ENCODE measurements at regions not wholly inside any gene's neighbourhood (a gene's known extent, or its start where the extent isn't known, plus 50 kb on each side); places are given as distances from the start of the nearest gene placed in this dataset.
A peak's percentile ranks its signal among the peaks of the same experiment; 100 is the strongest.

- DNase-seq = no peak
Measured at GRCh38 chr17:71296005-71296404, 824.8 kb upstream of the SOX9 start.

DNA sequence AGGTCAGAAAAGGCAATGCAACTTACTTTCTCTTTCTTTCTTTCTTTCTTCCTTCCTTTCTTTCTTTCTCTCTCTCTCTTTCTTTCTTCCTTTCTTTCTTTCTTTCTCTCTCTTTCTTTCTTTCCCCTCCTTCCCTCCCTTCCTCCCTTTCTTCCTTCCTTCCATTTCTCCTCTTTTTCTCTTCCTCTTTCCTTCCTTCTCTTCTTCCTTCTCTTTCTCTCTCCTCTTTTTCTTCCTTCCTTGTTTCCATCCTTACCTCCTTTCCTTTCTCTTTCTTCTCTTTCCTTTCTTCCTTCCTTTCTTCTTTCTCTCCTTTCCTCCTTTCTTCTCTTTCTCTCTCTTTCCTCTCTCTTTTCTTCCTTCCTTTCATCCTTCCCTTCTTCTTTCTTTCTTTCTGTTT, 819.8 kb upstream of the SOX9 start:
- DNase-seq = no peak

DNA sequence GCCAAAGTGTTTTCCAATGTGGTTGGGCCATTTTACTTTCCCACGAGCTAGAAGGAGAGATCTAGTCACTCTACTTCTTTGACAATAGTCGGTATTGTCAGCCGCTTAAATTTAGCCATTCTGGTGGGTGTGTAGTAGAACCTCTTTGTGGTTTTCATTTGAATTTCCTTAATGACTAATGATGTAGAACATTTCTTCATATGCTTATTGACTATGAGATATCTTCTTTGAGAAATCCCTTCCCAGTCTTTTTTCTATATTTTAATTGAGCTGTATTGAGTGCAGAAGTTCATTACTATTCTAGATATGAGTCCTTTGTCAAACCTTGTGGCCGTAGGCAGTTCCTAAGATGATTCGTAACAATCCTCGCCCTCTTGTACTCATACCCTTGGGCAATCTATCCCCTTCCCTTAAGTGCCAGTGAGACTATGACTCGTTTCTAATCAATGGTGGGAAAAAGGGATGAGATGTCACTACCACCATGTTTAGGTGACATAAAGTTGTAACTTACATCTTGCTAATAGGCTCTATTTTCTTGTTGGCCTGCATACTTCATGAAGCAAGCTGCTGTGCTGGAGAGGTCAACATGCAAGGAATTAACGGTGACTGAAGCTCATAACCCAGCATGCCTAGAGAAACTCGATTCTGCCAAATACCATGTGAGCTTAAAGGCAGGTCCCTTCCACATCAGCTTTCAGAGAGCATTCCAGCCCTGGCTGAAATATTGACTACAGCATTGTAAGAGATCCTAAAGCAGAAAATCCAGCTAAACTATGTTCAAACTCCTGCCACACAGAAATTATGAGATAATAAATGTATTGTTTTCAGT, 817.9 kb upstream of the SOX9 start:
- DNase-seq = no peak

DNA sequence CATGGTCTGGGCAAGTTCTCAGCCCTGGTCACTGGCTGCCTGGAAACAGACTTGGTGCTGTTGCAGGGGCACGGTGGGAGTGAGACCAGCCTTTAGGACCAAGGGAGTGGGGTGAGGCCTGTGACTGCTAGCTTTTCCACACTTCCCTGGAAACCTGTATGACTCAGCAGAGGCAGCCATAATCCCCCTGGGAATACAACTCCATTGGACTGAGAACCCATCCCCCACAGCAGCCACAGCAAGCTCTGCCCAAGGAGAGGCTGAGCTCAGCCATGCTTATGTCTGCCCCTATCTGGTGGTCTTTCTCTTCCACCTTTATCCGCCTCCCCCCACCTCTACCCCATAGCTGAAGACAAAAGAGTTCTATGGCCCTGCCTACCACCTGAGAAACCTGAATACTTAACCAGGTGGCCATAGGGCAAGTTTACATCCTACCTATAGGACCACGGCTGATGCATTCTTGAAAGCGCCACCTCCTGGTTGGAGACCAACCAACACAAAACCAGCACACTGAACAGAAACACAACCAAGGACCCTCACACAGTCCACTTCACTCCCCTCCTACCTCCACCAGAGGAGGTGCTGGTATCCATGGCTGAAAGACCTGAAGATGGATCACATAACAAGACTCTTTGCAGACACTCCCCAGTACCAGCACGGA, 816.2 kb upstream of the SOX9 start:
- DNase-seq = no peak

GRCh38 chr17:71313866-71314265, 807.0 kb upstream of the SOX9 start:
- DNase-seq = no peak

DNA sequence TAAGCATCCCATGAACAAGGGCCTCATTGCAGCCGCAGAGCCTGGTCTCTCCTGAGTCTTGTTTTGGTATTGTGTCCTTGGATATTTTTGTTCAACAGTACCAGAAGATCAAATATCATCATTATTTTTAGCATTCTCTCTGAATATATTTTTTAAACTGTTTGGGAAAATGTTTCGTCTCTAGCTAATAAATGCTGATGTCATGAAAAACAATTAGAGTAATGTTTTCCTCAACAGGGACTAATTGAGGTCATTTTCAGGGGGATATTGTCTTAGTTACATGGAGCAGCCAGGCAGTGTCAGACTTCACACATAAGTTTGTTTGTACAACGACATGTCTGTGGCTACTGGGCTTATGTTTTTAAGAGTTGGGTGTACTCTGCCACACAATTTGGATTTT, 805.3 kb upstream of the SOX9 start:
- no peak for DNase-seq

GRCh38 chr17:71316176-71316897, 804.5 kb upstream of the SOX9 start:
- DNase-seq = no peak

GRCh38 chr17:71320009-71320796, 800.6 kb upstream of the SOX9 start:
- no peak for DNase-seq

- no peak for DNase-seq
Measured at GRCh38 chr17:71325117-71325516, 795.7 kb upstream of the SOX9 start.

DNA sequence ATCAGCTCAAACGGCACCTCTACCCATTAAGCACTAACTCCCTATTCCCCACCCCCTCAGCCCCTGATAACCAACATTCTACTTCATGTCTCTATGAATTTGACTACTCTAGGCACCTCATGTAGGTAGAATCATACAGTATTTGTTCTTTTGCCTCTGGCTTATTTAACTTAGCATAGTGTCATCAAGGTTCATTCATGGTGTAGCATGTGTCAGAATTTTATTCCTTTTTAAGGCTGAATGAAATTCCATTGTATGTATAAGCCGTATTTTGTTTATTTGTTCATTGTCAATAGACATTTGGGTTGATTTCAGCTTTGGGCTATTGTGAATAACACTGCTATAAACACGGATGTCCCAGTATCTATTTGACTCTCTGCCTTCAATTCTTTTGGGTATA, 794.9 kb upstream of the SOX9 start:
- DNase-seq = no peak

DNA sequence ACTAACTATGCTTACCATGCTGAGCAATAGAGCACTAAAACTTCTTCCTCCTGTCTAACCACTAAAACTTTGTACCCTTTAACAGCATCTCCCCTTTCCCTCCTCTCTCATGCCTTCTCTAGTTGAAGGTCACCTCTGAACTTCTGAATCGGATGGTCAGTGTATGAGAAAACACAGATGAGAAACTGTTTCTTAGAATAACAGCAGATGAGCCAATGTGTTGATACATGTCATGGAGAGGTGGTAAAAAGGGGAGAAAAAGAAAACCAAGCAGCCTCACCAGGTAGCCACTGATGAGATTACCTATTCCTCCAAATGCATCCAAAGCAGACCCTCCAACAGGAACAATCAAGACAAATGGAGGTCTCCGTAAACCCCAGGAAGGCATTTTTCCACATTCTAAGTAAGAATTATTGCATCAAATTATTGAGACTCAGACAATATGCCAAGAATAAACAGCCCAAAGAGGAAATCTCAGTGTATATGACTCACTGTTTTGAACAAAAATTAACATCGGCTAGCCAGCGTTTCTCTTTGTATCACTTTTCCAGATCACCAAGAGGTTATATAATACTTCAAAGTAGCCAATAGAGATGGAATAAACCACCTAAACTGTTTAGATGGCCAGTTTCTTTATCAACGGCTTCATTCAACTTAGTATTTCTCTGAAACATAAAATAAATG, 793.3 kb upstream of the SOX9 start:
- no peak for DNase-seq

GRCh38 chr17:71329310-71330098, 791.3 kb upstream of the SOX9 start:
- no peak for DNase-seq

- no peak for DNase-seq
Measured at GRCh38 chr17:71330099-71330375, 790.8 kb upstream of the SOX9 start.

DNA sequence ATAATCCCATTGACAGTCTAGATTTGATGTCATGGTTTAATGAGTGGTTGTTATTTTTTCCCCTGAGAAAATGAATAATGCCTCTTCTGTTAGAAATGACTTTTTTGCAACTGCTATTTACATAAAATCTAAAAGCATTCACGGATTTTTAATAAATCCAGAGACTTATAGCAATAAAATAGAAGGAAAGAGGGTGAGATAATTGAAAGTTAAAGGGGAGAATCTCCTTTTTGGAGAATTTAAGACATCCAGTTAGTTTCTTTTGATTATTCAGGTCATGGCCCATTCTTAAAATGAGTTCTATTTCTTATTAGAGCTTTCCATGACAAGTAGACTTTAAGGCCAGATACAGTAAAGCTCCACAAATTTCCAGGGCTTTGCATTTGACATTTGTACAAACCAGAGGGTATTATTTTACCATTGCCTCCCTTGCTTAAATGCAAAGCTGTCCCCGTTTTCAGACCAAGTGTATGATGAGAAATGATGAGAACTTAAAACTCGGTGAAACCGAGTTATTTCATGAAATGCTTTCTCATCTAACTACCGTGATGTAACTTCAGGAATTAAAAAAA, 789.0 kb upstream of the SOX9 start:
- DNase-seq = no peak

GRCh38 chr17:71334048-71334751, 786.6 kb upstream of the SOX9 start:
- DNase-seq = no peak

DNA sequence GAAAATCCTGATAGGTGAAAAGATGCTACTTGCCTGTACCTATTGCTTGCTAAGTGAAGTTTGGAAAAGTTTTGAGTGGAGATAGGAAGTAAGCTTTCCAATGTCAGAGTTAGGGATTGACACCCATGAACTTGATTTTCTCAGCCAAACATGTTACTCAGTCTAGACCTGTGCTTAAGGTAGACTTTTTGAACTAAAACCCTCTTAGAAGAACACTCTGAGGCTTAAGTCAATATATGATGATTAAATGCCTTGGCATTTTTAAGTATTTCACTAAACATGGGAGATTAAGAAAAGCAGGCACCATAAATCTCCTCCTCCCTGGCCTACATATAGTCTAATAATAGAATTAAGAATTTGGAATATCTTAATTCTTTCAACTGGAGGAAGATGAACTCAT, 785.6 kb upstream of the SOX9 start:
- DNase-seq = no peak

DNA sequence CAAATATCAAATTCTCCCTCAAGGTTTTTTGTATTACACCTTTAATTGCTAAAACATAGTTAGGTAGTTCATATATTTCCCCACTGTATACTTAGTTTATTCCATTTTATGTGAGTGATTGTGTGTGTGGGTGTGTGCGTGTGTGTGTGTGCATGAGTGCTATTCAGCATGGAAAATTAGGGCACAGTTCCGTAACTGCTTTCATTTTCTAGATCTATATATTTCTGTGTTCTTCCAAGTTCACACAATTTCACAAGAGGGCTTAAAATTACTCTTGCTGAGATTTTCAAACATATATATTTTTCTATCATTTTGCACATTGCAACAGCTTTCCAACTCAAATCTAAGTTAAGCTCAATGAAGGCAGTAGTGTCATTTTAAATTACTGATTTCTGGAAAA, 782.9 kb upstream of the SOX9 start:
- no peak for DNase-seq

DNA sequence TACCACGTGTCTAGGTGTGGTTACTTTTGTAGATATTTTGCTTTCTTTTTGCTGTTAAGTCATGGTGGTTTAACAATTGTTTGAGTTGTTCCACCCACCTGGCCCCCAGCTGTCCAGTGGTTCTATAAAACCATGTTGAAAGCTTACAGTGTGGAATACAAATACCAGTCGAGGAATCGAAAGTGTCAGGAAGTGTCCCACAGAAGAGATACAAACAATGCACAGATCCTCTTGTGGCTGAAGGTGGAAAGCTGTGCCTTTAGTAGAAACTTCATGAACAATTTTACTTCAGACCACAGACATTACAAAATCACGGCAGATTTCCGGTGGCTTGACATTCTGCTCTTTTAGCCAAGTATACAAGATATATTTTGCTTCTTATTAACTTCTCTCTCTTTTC, 782.4 kb upstream of the SOX9 start:
- DNase-seq = peak; percentile 15

DNA sequence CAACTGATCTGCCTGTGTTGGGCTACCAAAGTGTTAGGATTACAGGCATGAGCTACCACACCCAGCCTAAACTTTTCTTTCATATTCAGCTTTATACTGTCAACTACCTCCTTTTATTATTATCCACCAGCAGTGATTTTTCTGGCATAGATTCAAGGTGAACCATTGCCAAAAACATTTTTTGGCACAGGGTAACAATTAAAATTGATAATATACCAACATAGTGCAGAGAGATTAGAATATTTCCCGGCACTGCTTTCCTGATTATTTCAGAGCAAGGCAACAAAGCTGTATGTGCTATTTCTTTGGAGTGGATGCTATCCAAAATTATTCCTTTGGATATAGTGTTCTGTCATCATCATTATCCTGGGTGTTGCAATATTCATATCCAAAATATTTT, 781.6 kb upstream of the SOX9 start:
- DNase-seq = no peak

GRCh38 chr17:71342737-71343136, 778.1 kb upstream of the SOX9 start:
- DNase-seq = peak; percentile 18

All from fibroblast of skin of back (primary cell).